IPS DF 6.9 (cell line): ENCODE measurements at regions not wholly inside any gene's neighbourhood (a gene's known extent, or its start where the extent isn't known, plus 50 kb on each side); places are given as distances from the start of the nearest gene placed in this dataset.

Source experiments
- DNase-seq: peaks from one replicate; pipeline ENCODE4 v3.0.0-alpha.2; 2013; ENCODE audit warnings: low read depth, low spot score
- H3K27ac ChIP-seq: one replicate; pipeline ENCODE4 v1.5.1; 2013; ENCODE audit warnings: low read length, control low read depth
- H3K27me3 ChIP-seq: 2 replicates; pipeline ENCODE4 v1.6.1; 2013; ENCODE audit warnings: mild to moderate bottlenecking, low read length; ENCODE audit not compliant: control insufficient read depth, insufficient read depth
- H3K36me3 ChIP-seq: 2 replicates; pipeline ENCODE4 v1.6.1; 2013; ENCODE audit warnings: low read length; ENCODE audit not compliant: control insufficient read depth, insufficient read depth
- H3K4me1 ChIP-seq: 2 replicates; pipeline ENCODE4 v1.6.1; 2013; ENCODE audit warnings: low read length; ENCODE audit not compliant: control insufficient read depth, insufficient read depth
- H3K4me3 ChIP-seq: 2 replicates; pipeline ENCODE4 v1.5.1; 2013; ENCODE audit warnings: mild to moderate bottlenecking, low read length
- H3K9me3 ChIP-seq: 2 replicates; pipeline ENCODE4 v1.6.1; 2013; ENCODE audit warnings: low read length, inconsistent platforms; ENCODE audit not compliant: control insufficient read depth, insufficient read depth
- WGBS: extraction: QIAGEN DNeasy Blood & Tissue Kit; methylation state at CpG from one replicate; pipeline ENCODE4 v1.1.7; 2013; ENCODE audit warnings: mixed read lengths, missing lambda C conversion rate; ENCODE audit not compliant: insufficient read length, insufficient coverage; 5-methylcytosine and 5-hydroxymethylcytosine counted together

DNA sequence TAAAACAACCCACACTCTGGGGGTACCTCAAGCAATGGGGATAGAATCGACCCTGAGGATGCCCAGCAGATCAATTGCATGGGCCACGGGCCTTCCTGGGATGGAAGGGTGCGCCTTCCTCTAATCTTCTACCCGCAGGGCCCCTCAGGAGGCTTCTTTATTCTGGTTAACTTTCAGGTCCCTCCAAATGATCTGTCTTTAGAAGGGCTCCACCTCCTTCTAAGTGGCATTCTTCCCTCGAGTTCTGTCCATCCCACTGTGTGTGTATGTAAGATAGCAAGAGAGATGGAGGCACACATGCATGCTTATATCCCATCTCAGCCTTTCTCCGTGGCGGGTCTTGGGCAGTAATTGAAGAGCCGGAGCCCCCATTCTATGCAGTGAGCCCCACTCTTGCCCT, 125.7 kb downstream of the MRM1 start:
- H3K4me1 ChIP-seq: peaks cover 14% of the 10 kb centered on the region
- no CpG with 5 or more reads among the region's 8 CpGs for WGBS
- no peak overlapping the region for H3K27ac ChIP-seq
- no peaks in the 10 kb centered on the region for H3K36me3 ChIP-seq
- no peaks in the 10 kb centered on the region for H3K9me3 ChIP-seq
- no peak for DNase-seq
- no peak overlapping the region for H3K4me3 ChIP-seq
- H3K27me3 ChIP-seq: no peaks in the 10 kb centered on the region

GRCh38 chr17:36727577-36727976, 126.2 kb downstream of the MRM1 start:
- Histone ChIP-seq H3K27me3 (no peaks in the 10 kb centered on the region), H3K4me1 (peaks cover 12% of the 10 kb centered on the region)

DNA sequence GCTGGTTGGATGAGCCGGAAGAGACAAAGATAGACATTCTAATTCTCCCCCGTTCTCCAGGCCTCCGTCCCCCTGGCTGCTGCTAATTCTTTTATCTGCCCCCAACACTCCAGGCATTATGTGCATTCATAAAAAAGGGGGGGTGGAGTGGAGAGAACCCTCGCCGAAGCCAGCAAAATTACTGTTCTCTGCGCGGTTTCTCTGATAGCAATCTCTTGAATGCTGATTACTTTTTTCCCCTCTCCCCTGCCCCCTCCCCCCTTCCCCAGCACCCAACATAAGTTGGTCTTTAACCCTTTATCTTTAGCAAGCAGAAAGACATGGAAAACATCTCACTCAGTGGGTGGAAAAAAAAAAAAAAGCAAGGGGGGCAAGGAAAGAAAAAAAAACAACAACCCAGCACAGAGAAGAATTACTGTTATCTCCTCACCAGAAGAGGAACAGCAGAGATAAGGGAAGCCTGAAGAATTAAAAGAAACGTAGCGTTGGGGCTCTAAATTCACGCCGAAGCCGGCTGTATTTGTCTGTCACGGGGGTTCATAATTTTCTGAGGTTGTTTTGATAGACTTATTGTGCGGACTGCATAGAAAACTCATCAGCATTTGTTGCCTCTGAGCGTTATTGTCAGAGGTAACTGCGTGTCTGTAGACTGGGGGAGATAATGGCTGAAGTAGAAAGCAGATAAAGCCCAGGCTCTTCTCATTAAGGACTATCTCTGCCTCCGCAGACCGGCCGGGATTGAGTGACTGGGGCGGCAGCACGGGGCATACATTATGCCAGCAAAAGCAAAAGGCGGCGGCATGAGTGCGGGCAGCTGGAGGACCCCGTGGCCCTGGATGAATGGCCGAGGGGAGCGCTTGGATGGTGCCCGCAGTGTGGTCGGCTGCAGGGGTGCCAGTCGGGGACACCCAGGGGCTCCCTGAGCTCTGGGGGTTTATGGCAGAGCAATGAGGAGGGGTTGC, 126.9 kb downstream of the MRM1 start:
- H3K9me3 ChIP-seq: no peaks in the 10 kb centered on the region
- no CpG with 5 or more reads among the region's 30 CpGs for WGBS
- no peaks in the 10 kb centered on the region for H3K36me3 ChIP-seq
- H3K4me1 ChIP-seq: peaks cover 12% of the 10 kb centered on the region
- no peaks in the 10 kb centered on the region for H3K27me3 ChIP-seq
- DNase-seq: no peak
- no peak overlapping the region for H3K4me3 ChIP-seq
- H3K27ac ChIP-seq: no peak overlapping the region

More at GRCh38 chr17:36727577-36727976, 126.2 kb downstream of the MRM1 start:
- WGBS: no CpG with 5 or more reads among the region's 4 CpGs
- Histone ChIP-seq H3K9me3 (no peaks in the 10 kb centered on the region), H3K36me3 (no peaks in the 10 kb centered on the region), H3K4me3 (no peak overlapping the region), H3K27ac (no peak overlapping the region)
- DNase-seq: no peak

GRCh38 chr17:36730095-36730808, 128.9 kb downstream of the MRM1 start:
- no peak for DNase-seq
- Histone ChIP-seq H3K27me3 (no peaks in the 10 kb centered on the region), H3K9me3 (no peaks in the 10 kb centered on the region), H3K27ac (no peak overlapping the region), H3K4me3 (no peak overlapping the region), H3K4me1 (peaks cover 9% of the 10 kb centered on the region), H3K36me3 (no peaks in the 10 kb centered on the region)
- WGBS: no CpG with 5 or more reads among the region's 9 CpGs

DNA sequence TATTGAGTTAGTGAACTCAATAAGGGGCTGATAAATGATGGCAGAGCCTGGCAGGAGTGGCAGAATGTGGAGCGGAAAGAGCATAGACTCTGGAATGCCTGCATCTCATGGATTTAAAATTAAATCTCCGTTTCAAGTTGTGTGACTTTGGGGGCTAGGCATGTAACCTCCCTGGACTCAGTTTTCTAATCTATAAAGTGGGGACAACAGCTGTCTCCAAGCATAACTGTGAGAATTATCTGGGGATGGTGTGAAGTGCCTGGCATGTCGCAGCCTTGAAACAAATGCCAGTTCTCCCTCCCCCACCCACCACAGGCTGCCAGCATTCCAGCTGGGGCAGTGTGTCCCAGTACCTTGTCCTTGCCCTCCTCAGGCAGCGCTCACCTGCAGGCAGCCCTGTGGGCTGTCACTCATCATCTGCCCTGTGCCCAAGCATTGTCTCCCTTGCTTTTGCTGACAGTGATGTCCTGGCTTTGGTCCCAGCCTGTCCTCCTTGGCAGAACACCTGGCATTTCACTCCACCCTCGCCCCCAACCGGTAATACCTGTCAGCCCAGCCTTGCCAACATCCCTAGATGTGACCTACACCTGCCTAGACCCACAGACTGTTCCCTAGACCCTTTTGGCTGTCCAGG, 129.6 kb downstream of the MRM1 start:
- Histone ChIP-seq H3K36me3 (no peaks in the 10 kb centered on the region), H3K27ac (no peak overlapping the region), H3K4me3 (no peak overlapping the region), H3K4me1 (peaks cover 9% of the 10 kb centered on the region), H3K9me3 (no peaks in the 10 kb centered on the region), H3K27me3 (no peaks in the 10 kb centered on the region)
- no CpG with 5 or more reads among the region's 6 CpGs for WGBS
- no peak for DNase-seq

- Histone ChIP-seq H3K9me3 (no peaks in the 10 kb centered on the region), H3K36me3 (no peaks in the 10 kb centered on the region), H3K4me1 (peaks cover 9% of the 10 kb centered on the region), H3K27ac (no peak overlapping the region), H3K27me3 (no peaks in the 10 kb centered on the region), H3K4me3 (no peak overlapping the region)
- no CpG with 5 or more reads among the region's 10 CpGs for WGBS
- peak; percentile 54 for DNase-seq
Observed at GRCh38 chr17:36731811-36732210, 130.4 kb downstream of the MRM1 start.

- H3K9me3 ChIP-seq: no peaks in the 10 kb centered on the region
- no peaks in the 10 kb centered on the region for H3K36me3 ChIP-seq
- H3K4me3 ChIP-seq: no peak overlapping the region
- no peak for DNase-seq
- H3K4me1 ChIP-seq: peaks cover 9% of the 10 kb centered on the region
- H3K27ac ChIP-seq: no peak overlapping the region
- H3K27me3 ChIP-seq: no peaks in the 10 kb centered on the region
- 100% methylated on average over 2 of the region's 5 CpGs for WGBS
Observed at GRCh38 chr17:36732351-36732750, 131.0 kb downstream of the MRM1 start.

DNA sequence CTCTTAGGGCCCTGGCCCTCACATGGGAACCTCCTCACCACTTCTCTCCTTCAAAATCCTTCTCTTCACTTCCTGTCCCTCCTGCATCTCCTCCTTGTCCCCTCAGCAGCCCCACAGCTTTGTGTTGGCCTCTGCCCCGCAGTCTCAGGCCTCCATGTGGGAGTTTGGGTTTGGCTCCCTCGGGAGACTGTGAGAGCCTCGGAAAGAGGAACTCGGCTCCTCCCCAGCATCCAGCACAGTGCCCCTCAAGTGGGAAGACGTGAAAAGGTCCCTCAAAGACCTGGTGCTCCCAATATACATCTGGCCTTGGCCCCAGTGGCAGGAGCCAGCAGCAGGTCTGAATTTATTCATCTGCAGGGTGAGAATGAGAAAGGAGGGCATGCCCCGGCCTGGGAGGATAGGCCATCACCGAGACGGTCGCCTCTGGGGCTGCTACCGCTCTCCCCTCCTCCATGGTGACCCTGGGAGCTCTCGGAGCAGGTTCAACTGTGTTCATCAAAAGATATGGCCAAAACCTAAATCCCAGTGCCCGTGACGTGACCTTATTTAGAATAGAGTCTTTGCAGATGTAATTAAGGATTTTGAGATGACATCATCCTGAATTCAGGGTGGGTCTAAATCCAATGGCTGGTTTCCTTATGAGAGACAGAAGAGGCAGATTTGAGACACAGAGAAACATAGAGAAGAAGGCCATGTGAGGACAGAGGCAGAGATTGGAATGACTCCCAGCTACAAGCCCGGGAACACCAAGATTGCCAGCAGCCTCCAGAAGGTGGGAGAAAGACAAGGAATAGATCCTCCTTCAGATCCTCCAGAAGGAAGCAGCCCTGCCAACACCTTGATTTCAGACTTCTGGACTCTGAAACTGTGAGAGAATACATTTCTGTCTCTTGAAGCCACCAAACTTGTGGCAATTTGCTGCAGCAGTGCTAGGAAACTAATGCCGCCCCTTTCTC, 135.1 kb downstream of the MRM1 start:
- Histone ChIP-seq H3K4me3 (no peak overlapping the region), H3K9me3 (no peaks in the 10 kb centered on the region), H3K27ac (no peak overlapping the region), H3K27me3 (no peaks in the 10 kb centered on the region), H3K36me3 (no peaks in the 10 kb centered on the region), H3K4me1 (peaks cover 5% of the 10 kb centered on the region; the same call in 1 of the 2 replicates)
- no CpG with 5 or more reads among the region's 15 CpGs for WGBS
- DNase-seq: no peak

GRCh38 chr17:36739208-36739607, 137.8 kb downstream of the MRM1 start:
- Histone ChIP-seq H3K9me3 (no peaks in the 10 kb centered on the region), H3K4me3 (no peak overlapping the region), H3K36me3 (no peaks in the 10 kb centered on the region), H3K4me1 (0 out of 2 replicates have a peak, but pooled peaks cover 2% of the 10 kb centered on the region), H3K27me3 (no peaks in the 10 kb centered on the region), H3K27ac (no peak overlapping the region)
- WGBS: no CpG with 5 or more reads among the region's 6 CpGs
- no peak for DNase-seq
